ENCODE measurements at regions not wholly inside any gene's neighbourhood (a gene's known extent, or its start where the extent isn't known, plus 50 kb on each side); places are given as distances from the start of the nearest gene placed in this dataset.

- H3K27ac ChIP-seq (ENCODE audit: low read depth, low read length): no peak overlapping the region
- Mint-ChIP-seq H3K27me3 (ENCODE audit: low read depth, unreplicated experiment) (peaks cover 14% of the 10 kb centered on the region), H3K36me3 (ENCODE audit: low read depth, unreplicated experiment) (peaks cover 3% of the 10 kb centered on the region), H3K4me1 (ENCODE audit: low read depth, unreplicated experiment) (peaks cover 2% of the 10 kb centered on the region), H3K27ac (ENCODE audit: unreplicated experiment) (no peak overlapping the region), H3K9me3 (ENCODE audit: unreplicated experiment) (peaks cover 37% of the 10 kb centered on the region), H3K4me3 (ENCODE audit: unreplicated experiment) (no peak overlapping the region)
- no peak overlapping the region for H3K9ac ChIP-seq (ENCODE audit: low read length)
- TF ChIP-seq EZH2 (IDR thresholded peaks at IDR 0.05; ENCODE audit: insufficient read depth, low read length) (no peak), CTCF (IDR thresholded peaks at IDR 0.05; ENCODE audit: insufficient read depth, low read depth, low read length) (no peak)
- no peak overlapping the region for H2AFZ ChIP-seq (ENCODE audit: low read depth, low read length)
- DNase-seq (ENCODE audit: low read depth) (no peak), FAIRE-seq (no peak)
- H4K20me1 ChIP-seq (ENCODE audit: insufficient read depth, low read length): no peaks in the 10 kb centered on the region
- H3K27me3 ChIP-seq (ENCODE audit: insufficient read depth, low read length): peaks cover 3% of the 10 kb centered on the region
- peaks cover 19% of the 10 kb centered on the region for H3K9me3 ChIP-seq (ENCODE audit: insufficient read depth, low read depth, low read length)
- H3K4me1 ChIP-seq (ENCODE audit: insufficient read depth, low read length): no peaks in the 10 kb centered on the region
- no peak overlapping the region for H3K4me2 ChIP-seq (ENCODE audit: low read length)
- H3K79me2 ChIP-seq (ENCODE audit: insufficient read depth, low read length): no peaks in the 10 kb centered on the region
- no peak overlapping the region for H3K4me3 ChIP-seq (ENCODE audit: insufficient read depth, low read depth, low read length)
- no peaks in the 10 kb centered on the region for H3K36me3 ChIP-seq (ENCODE audit: insufficient read depth, low read length)
Measured at GRCh38 chr2:240356700-240357640, 78.5 kb upstream of the GPC1 start.

GRCh38 chr2:240357641-240358012, 77.8 kb upstream of the GPC1 start:
- DNase-seq (ENCODE audit: low read depth): no peak
- TF ChIP-seq EZH2 (IDR thresholded peaks at IDR 0.05; ENCODE audit: insufficient read depth, low read length) (no peak), CTCF (IDR thresholded peaks at IDR 0.05; ENCODE audit: insufficient read depth, low read depth, low read length) (no peak)

GRCh38 chr2:240358080-240358479, 77.4 kb upstream of the GPC1 start:
- DNase-seq (ENCODE audit: low read depth): no peak
- Mint-ChIP-seq H3K27ac (ENCODE audit: unreplicated experiment) (no peak overlapping the region), H3K9me3 (ENCODE audit: unreplicated experiment) (peaks cover 32% of the 10 kb centered on the region), H3K36me3 (ENCODE audit: low read depth, unreplicated experiment) (peaks cover 3% of the 10 kb centered on the region), H3K4me1 (ENCODE audit: low read depth, unreplicated experiment) (peaks cover 2% of the 10 kb centered on the region), H3K27me3 (ENCODE audit: low read depth, unreplicated experiment) (peaks cover 14% of the 10 kb centered on the region), H3K4me3 (ENCODE audit: unreplicated experiment) (no peak overlapping the region)
- Histone ChIP-seq H3K9ac (ENCODE audit: low read length) (no peak overlapping the region), H3K79me2 (ENCODE audit: insufficient read depth, low read length) (no peaks in the 10 kb centered on the region), H3K9me3 (ENCODE audit: insufficient read depth, low read depth, low read length) (peaks cover 19% of the 10 kb centered on the region), H4K20me1 (ENCODE audit: insufficient read depth, low read length) (no peaks in the 10 kb centered on the region), H2AFZ (ENCODE audit: low read depth, low read length) (no peak overlapping the region), H3K27ac (ENCODE audit: low read depth, low read length) (no peak overlapping the region), H3K4me3 (ENCODE audit: insufficient read depth, low read depth, low read length) (no peak overlapping the region), H3K4me2 (ENCODE audit: low read length) (no peak overlapping the region), H3K4me1 (ENCODE audit: insufficient read depth, low read length) (no peaks in the 10 kb centered on the region), H3K36me3 (ENCODE audit: insufficient read depth, low read length) (no peaks in the 10 kb centered on the region), H3K27me3 (ENCODE audit: insufficient read depth, low read length) (no peaks in the 10 kb centered on the region)
- FAIRE-seq: no peak
- TF ChIP-seq CTCF (IDR thresholded peaks at IDR 0.05; ENCODE audit: insufficient read depth, low read depth, low read length) (no peak), EZH2 (IDR thresholded peaks at IDR 0.05; ENCODE audit: insufficient read depth, low read length) (no peak)

More at GRCh38 chr2:240357641-240358012, 77.8 kb upstream of the GPC1 start:
- Histone ChIP-seq H3K4me2 (ENCODE audit: low read length) (no peak overlapping the region), H3K27ac (ENCODE audit: low read depth, low read length) (no peak overlapping the region), H3K79me2 (ENCODE audit: insufficient read depth, low read length) (no peaks in the 10 kb centered on the region), H2AFZ (ENCODE audit: low read depth, low read length) (no peak overlapping the region), H3K36me3 (ENCODE audit: insufficient read depth, low read length) (no peaks in the 10 kb centered on the region), H3K9me3 (ENCODE audit: insufficient read depth, low read depth, low read length) (peaks cover 19% of the 10 kb centered on the region), H3K9ac (ENCODE audit: low read length) (no peak overlapping the region), H3K4me1 (ENCODE audit: insufficient read depth, low read length) (no peaks in the 10 kb centered on the region), H4K20me1 (ENCODE audit: insufficient read depth, low read length) (no peaks in the 10 kb centered on the region), H3K27me3 (ENCODE audit: insufficient read depth, low read length) (no peaks in the 10 kb centered on the region), H3K4me3 (ENCODE audit: insufficient read depth, low read depth, low read length) (no peak overlapping the region)
- no peak overlapping the region for H3K27ac Mint-ChIP-seq (ENCODE audit: unreplicated experiment)
- H3K27me3 Mint-ChIP-seq (ENCODE audit: low read depth, unreplicated experiment): peaks cover 14% of the 10 kb centered on the region
- H3K4me3 Mint-ChIP-seq (ENCODE audit: unreplicated experiment): no peak overlapping the region
- peaks cover 33% of the 10 kb centered on the region for H3K9me3 Mint-ChIP-seq (ENCODE audit: unreplicated experiment)
- peaks cover 3% of the 10 kb centered on the region for H3K36me3 Mint-ChIP-seq (ENCODE audit: low read depth, unreplicated experiment)
- peaks cover 2% of the 10 kb centered on the region for H3K4me1 Mint-ChIP-seq (ENCODE audit: low read depth, unreplicated experiment)
- FAIRE-seq: no peak

Data from astrocyte (in vitro differentiated cells and primary cell).